Stomach smooth muscle (tissue), 2 donors: ENCODE measurements at regions not wholly inside any gene's neighbourhood (a gene's known extent, or its start where the extent isn't known, plus 50 kb on each side); places are given as distances from the start of the nearest gene placed in this dataset.

Source experiments
- H3K27ac ChIP-seq: one replicate; pipeline ENCODE4 v1.7.0; 2013; ENCODE audit warnings: mild to moderate bottlenecking, low read length, inconsistent platforms
- H3K27me3 ChIP-seq, 2 donors: one replicate each; pipeline ENCODE4 v1.7.0; 2013; ENCODE audit warnings: low read length in 2 of 2; ENCODE audit not compliant: insufficient read depth in 2 of 2, control insufficient read depth in 1 of 2
- H3K36me3 ChIP-seq, 2 donors: one replicate each; pipeline ENCODE4 v1.7.0; 2013; ENCODE audit warnings: low read length in 2 of 2; ENCODE audit not compliant: control insufficient read depth in 2 of 2, insufficient read depth in 2 of 2
- H3K4me1 ChIP-seq: one replicate; pipeline ENCODE4 v1.7.0; 2013; ENCODE audit warnings: low read length; ENCODE audit not compliant: control insufficient read depth, insufficient read depth
- H3K4me3 ChIP-seq, 2 donors: one replicate each; pipeline ENCODE4 v1.7.0; 2013; ENCODE audit warnings: low read length in 2 of 2
- H3K9ac ChIP-seq, 2 donors: one replicate each; pipeline ENCODE4 v1.7.0; 2013; ENCODE audit warnings: low read length in 2 of 2, mild to moderate bottlenecking in 1 of 2
- H3K9me3 ChIP-seq, 2 donors: one replicate each; pipeline ENCODE4 v1.7.0; 2013; ENCODE audit warnings: low read length in 2 of 2; ENCODE audit not compliant: control insufficient read depth in 2 of 2
- donor health status: healthy.
- donor health status: Pancreatic carcinoma.

DNA sequence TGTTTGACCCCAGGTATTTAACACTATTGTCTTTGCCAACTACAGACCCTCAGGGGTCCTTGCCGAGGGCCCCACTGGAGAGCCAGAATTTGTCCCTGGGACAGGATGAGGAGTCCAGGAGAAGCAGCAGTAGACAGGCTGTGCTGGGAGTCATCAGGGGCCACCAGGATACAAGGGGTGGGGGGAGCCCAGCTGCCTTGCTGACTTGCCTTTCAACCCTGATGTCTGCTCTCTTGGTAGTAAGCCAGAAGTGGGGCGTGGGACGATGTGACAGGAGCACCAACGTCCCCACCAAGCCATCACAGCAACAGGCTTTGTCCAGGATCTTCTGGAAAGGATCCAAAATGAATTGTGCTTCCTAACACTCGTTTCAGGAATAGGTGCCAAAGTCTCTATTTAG, 62.4 kb upstream of the CDCA7L start:
- H3K27me3 ChIP-seq = no peaks in the 10 kb centered on the region
- H3K9me3 ChIP-seq = no peaks in the 10 kb centered on the region
- H3K36me3 ChIP-seq = no peaks in the 10 kb centered on the region
- H3K27ac ChIP-seq = no peak overlapping the region
- H3K9ac ChIP-seq = no peak overlapping the region
- no peak overlapping the region for H3K4me3 ChIP-seq
- peaks cover 3% of the 10 kb centered on the region for H3K4me1 ChIP-seq

DNA sequence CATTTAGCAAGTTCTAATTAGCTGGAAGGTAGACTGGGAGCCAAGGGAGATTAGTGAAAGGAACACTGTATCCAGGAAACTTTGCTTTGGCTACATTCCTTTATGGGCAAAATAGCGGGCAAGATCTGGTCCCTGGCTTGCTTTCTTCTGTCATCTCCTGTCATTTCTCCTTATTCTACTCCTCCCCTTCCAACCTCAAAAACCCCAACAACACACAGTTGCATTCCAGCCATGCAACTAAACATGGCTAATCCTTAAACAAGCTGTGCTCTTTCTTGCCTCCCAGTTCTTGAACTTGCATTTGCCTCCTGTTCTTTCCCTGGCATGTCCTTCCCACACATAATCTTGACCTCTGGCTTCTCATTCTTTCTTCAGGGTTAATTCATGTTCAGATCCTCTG, 59.5 kb upstream of the CDCA7L start:
- H3K36me3 ChIP-seq = no peaks in the 10 kb centered on the region
- no peak overlapping the region for H3K9ac ChIP-seq
- H3K4me1 ChIP-seq = peaks cover 3% of the 10 kb centered on the region
- no peaks in the 10 kb centered on the region for H3K27me3 ChIP-seq
- H3K27ac ChIP-seq = no peak overlapping the region
- no peak overlapping the region for H3K4me3 ChIP-seq
- no peaks in the 10 kb centered on the region for H3K9me3 ChIP-seq

DNA sequence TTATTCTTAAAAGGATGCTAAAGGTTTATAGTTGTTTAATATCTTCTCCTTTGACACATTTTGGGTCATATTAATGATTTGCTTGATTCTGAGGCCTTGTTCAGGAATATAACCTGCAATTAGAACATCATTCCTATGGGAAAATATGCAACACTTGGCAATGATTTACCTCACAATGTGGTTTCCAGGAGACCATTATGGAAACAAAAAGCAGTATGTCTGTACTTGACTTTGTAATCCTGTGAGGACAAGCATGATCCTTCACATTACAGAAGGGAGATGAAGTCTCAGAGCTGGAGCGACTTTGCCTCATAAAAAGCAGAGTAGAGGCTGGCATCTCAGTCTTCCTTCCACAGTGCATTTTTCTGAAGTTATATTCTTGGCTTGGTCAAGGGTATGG, 57.0 kb upstream of the CDCA7L start:
- no peak overlapping the region for H3K9ac ChIP-seq
- H3K36me3 ChIP-seq = no peaks in the 10 kb centered on the region
- H3K27ac ChIP-seq = no peak overlapping the region
- H3K4me3 ChIP-seq = no peak overlapping the region
- no peaks in the 10 kb centered on the region for H3K9me3 ChIP-seq
- peaks cover 3% of the 10 kb centered on the region for H3K4me1 ChIP-seq
- no peaks in the 10 kb centered on the region for H3K27me3 ChIP-seq

DNA sequence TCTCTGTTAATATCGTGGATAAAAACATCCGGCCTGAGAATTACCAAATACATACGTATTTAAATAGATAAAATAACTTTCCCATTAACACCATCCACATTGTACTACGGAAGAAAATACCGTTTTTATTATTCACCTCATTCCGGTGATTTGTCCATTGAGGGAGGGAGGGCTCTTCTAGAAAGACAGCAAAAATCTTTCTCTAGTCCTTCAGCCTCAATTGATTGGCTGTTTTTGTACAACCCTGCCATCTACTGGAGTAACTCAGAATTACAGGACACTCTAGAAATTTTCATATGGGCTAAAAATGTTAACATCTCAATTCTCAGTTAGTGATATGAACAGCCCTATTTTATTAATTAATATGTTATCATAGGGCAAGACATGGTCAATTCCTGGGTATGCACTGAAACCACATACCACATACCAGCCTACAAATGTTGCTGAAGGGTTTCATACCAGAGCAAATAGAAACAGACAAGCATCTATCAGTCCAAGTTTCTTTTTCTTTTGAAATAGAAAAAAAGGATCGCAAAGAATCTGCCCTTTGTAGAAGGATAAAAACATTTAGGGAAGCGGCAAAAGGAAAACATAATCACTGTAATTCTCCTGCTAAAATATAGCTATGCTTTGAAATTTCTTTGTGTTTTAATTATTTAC, 55.8 kb upstream of the CDCA7L start:
- Histone ChIP-seq H3K36me3 (no peaks in the 10 kb centered on the region), H3K9me3 (no peaks in the 10 kb centered on the region), H3K4me3 (peak overlapping the region; percentile 3 to 44), H3K27me3 (no peaks in the 10 kb centered on the region), H3K9ac (peak overlapping the region in 1 of 2 donors; percentile 29), H3K27ac (no peak overlapping the region), H3K4me1 (peaks cover 3% of the 10 kb centered on the region)

DNA sequence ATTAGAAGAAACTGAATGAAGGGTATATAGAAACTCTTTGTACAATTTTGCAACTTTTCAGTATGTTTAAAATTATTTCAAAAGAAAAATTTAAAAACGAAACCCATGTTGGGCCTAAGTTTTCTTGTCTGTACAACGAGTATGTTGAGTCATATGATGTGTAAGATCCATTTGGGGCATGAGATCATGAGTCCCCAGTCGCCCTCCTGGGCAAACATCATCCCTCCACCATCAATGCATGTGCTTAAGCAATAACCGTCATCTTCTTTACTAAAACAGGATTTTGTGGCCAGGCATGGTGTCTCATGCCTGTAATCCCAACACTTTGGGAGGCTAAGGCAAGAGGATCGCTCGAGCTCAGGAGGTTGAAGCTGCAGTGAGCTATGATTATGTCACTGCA, 54.2 kb upstream of the CDCA7L start:
- Histone ChIP-seq H3K27ac (no peak overlapping the region), H3K9ac (no peak overlapping the region), H3K4me1 (peaks cover under 1% of the 10 kb centered on the region), H3K9me3 (no peaks in the 10 kb centered on the region), H3K36me3 (no peaks in the 10 kb centered on the region), H3K4me3 (no peak overlapping the region), H3K27me3 (no peaks in the 10 kb centered on the region)

DNA sequence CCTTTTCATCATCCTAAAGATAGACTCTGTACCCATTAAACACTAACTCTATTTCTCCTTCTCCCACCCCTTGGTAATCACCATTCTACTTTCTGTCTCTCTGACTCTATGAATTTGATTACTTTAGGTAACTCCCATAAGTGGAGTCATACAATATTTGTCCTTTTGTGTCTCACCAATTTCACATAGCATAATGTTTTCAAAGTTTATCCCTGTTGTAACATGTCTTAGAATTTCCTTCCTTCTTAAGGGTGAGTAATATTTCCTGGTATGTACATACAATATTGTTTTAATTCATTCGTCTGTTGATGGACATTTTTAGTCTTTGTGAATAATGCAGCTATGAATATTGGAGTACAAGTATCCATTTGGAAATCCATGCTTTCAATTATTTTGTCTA, 50.9 kb upstream of the CDCA7L start:
- H3K9me3 ChIP-seq = no peaks in the 10 kb centered on the region
- H3K27me3 ChIP-seq = no peaks in the 10 kb centered on the region
- H3K9ac ChIP-seq = no peak overlapping the region
- no peak overlapping the region for H3K27ac ChIP-seq
- H3K4me3 ChIP-seq = no peak overlapping the region
- H3K4me1 ChIP-seq = no peaks in the 10 kb centered on the region
- H3K36me3 ChIP-seq = no peaks in the 10 kb centered on the region
